ENCODE measurements at regions not wholly inside any gene's neighbourhood (a gene's known extent, or its start where the extent isn't known, plus 50 kb on each side); places are given as distances from the start of the nearest gene placed in this dataset.

DNA sequence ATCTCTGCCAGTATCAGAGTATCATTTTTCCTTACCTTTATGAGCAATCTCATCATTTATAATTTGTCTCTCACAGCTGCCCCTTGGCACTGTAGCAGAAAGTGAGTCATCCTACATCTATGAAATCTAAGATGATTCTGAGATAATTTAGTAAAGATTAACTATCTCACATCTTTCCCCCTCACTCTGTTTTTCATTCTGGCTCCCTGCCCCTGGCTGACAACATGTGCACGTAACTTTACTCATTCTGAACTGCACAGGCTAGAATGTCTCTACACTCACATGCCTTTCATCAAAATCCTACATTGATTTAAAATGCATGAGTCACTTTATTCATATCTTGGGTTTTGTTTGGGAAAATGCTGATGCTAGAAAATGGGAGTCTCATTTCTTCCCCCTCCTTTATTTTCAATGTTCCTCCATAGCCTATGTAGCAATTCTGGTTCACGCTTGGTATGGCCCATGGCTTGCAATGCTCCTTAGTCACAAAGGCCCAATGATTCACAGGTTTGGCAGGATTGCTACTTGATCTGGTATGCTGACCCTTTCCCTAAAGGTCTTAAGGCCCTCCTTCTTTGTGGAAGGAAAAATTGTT is 838.5 kb downstream of the TUSC7 start:
- TF ChIP-seq, protein P1, sequence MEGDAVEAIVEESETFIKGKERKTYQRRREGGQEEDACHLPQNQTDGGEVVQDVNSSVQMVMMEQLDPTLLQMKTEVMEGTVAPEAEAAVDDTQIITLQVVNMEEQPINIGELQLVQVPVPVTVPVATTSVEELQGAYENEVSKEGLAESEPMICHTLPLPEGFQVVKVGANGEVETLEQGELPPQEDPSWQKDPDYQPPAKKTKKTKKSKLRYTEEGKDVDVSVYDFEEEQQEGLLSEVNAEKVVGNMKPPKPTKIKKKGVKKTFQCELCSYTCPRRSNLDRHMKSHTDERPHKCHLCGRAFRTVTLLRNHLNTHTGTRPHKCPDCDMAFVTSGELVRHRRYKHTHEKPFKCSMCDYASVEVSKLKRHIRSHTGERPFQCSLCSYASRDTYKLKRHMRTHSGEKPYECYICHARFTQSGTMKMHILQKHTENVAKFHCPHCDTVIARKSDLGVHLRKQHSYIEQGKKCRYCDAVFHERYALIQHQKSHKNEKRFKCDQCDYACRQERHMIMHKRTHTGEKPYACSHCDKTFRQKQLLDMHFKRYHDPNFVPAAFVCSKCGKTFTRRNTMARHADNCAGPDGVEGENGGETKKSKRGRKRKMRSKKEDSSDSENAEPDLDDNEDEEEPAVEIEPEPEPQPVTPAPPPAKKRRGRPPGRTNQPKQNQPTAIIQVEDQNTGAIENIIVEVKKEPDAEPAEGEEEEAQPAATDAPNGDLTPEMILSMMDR (conservative IDR thresholded peaks at IDR 0.05): no peak
- TF ChIP-seq EZH2 (IDR thresholded peaks at IDR 0.05; ENCODE audit: low read depth): no peak

Measured in PC-9 (cell line).